Brain pericyte (primary cell): ENCODE measurements at regions not wholly inside any gene's neighbourhood (a gene's known extent, or its start where the extent isn't known, plus 50 kb on each side); places are given as distances from the start of the nearest gene placed in this dataset.

Source experiments
- DNase-seq: peaks from one replicate; pipeline ENCODE4 v3.0.0-alpha.2; 2012; ENCODE audit warnings: low read depth, low spot score

- no peak for DNase-seq
These were observed 258.5 kb downstream of the KCNS3 start for GRCh38 chr2:18136881-18137475.

DNA sequence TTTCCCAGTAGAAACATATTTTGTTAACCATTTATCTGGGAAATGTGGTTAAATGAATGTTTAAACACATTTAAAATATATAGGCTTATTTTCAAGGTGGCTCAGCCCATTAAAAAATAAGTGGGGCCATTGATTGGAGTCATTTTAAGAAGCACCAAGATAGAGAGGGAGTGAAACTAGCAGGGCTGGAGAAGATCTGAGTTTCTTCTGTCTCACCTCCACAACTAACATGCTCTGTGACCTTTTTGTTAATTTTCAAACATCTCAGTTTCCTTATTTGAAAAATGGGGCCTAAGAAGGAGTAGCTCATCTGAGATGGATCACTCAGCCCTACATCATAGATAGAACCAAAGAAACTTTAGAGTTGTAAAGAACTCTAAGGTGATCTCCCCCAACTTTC lies 254.8 kb downstream of the KCNS3 start:
- no peak for DNase-seq

DNA sequence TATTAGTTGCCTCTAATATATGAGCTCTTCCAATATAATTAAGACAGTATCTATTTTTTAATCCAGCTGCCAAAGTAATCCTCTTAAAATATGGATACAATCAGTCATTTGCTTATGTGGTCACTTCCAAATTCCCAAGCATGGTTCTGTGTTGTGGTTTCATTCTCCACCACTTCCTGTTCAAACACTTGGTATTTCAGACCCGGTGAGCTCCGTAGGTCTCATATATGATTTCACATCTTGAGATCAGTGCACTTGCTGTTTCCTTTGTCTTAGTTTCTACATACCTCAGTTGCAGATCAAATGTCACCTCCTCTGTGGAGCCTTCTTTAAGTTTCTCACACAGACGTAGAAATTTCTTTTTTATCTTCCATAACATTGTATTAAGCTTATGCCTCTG lies 254.2 kb downstream of the KCNS3 start:
- DNase-seq = no peak

- no peak for DNase-seq
These were observed 253.3 kb downstream of the KCNS3 start for GRCh38 chr2:18131761-18132160.

GRCh38 chr2:18129348-18129747 lies 250.9 kb downstream of the KCNS3 start:
- no peak for DNase-seq

DNA sequence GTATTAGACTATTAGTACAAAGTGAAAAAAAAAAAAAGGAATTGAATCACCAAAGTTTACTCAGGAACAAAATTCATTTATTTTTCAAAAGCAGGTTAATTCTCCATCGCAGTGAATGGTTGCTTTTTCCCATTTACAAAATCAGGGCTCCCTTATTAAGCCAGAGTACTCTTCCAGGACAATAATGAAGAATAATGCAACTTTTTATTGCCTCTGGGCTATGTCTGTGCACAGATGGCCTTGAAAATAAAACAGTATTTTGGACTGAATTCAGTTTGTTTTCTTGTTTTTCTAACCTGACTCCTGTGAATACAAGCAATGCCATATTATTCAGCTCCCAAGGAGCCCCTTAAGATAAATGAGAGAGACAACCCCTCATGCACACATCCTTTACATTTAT lies 246.8 kb downstream of the KCNS3 start:
- no peak for DNase-seq

- DNase-seq = no peak
These were observed 245.8 kb downstream of the KCNS3 start for GRCh38 chr2:18124116-18124835.

- DNase-seq = no peak
These were observed 245.1 kb downstream of the KCNS3 start for GRCh38 chr2:18123577-18123976.

DNA sequence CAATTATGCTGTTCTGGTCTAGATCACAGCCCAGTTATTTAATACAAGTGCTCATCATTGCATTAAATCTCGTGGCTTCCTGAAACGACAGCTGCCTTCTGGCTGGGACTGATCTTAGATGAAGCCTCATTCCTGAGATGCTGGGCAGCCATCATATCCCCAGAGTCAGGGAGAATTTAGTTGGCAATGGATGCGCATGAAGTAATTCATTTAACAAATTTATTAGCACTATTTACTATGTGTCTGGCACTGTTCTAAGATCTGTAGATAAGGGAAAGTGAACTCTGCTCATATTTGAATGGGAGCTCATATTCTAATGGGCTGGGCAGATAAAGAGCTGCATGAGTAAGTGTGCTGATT lies 244.7 kb downstream of the KCNS3 start:
- no peak for DNase-seq

DNA sequence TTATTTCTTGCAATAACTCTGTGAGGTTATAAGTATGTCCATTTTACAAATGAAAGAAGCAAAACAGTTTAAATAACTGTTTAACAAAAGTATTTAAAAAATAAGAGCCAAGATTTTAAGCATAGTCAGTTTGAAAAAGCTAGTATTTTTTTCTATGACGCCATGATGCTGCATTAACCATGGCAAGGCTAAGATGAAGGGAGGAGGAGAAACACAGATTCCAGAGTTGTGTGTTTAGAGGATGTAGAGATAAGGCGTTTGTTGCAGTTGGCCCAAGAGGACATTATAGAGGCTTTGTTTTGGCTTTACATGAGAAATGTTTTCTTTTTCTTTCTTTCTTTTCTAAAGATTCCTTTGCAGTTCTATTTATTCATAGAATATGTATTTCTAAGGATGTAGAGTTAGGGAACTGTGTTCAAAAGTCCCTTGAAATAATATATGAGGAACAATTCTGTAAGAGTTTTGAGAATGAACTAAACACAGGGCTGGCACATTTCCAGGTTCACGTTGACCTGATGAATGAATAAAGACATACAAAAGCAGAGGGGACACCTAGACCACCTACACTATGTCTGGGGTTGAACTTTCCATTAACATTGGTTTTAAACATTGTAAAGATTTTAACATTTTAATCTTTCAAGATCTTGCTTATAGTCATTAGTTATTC lies 244.2 kb downstream of the KCNS3 start:
- DNase-seq = no peak

DNA sequence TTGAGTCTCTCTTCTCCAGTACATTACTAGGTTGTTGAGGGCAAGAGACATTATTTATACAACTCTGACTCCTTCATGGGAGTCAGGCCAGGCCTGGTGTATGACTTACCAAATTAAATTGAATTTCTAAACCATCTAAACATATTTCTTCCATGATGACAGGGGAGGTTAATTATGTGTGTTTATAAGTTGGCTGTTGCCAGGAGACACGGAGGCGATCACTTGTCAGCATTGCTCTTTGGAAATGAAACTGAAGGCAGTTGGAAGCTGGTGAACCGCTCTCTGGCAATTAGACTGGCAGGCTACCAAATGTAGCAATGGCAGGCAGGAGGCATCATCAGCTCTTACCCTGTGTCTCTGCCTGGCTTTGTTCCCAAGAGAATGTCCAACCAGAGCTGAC lies 241.4 kb downstream of the KCNS3 start:
- no peak for DNase-seq

GRCh38 chr2:18118703-18119102 lies 240.2 kb downstream of the KCNS3 start:
- no peak for DNase-seq

GRCh38 chr2:18117592-18117991 lies 239.1 kb downstream of the KCNS3 start:
- DNase-seq = no peak

GRCh38 chr2:18110222-18110621 lies 231.8 kb downstream of the KCNS3 start:
- no peak for DNase-seq

DNA sequence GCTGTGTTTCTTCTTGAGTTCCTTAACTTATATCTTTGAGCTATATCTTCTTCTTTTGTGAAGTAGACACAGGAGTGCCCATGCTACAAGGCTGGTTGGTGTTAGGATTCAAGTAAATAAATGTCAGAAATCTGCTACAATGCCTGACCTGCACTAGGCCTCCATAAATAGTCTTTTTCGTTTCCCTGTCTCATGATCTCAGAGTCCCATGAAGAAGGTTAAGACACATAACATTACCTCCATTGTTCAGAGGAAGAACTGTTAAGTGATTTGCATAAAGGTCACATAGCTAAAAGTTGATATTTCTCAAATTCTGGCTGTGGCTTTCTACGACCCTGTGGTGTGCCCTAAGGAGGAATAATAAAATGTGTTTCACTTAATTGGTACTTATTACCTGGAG lies 228.4 kb downstream of the KCNS3 start:
- no peak for DNase-seq

DNA sequence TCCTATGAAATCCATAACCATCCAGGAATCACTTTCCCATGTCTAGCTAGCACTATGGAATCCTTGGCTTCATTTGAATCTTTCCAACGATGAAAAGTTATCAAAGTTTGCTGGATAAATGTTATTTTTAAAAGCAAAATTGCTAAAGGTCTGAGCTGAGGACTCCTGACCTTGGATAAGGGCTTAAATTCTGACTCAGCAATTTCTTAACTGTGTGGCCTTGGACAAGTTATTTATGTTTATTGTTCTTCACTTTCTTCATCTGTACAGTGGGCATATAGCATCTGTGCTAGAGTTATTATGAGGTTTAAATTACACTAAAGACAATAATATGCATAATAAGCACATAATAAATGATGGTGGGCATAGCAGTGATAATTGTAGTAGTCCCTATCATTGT lies 227.5 kb downstream of the KCNS3 start:
- no peak for DNase-seq

DNA sequence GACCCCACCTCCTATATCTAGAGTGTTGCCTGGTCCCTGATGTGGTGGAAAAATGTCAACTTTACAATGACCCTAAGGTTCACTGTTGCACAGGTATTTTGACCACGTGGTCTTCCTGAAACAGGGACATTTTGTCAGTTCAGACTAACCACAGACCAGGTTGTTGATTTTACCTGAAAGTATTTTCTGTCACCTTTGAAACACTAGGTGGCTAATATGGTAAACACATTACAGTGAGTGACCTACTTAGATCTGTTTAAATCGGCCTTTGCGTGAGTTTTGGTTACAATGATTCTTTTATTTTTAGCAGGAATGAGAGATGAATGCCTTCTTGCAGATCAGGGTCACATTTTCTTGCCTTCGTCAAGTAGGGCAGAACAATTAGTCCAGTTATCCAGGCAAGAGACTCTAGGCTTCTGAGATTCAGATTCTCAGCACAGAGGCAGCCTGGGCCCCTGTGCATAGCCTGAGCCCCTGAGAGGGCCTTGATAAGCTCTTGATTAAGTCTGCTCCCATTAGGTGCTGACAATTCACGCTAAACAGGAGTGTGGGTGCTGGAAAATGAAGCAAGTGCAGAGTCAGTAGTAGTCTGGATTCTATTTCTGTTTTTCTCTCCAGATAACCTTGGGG lies 226.2 kb downstream of the KCNS3 start:
- no peak for DNase-seq

DNA sequence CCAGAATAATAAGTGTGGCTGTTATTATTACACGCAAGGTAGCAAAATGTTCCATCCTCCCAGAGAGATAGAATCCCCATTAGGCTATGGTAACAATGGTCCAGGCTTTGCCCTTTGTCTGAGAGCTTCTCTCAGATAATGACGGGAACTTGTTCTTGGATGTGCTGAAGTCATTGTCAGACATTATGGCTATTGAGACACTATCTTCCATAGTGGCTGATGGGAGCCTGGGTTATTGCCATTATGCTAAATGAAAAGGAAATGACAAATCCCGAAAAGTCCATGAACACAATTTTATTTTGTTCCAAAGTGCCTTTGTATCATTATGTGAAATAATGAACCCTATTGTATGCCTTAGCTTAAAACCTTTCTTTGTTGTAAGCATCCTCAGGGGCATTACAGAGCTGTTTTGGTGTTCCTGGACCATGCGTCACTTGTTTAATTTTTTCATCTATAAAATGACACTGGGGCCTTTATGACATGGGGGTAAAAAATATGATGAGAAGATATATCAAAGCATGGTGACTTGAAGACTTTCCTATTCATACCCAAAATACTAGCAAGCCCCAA lies 218.5 kb downstream of the KCNS3 start:
- DNase-seq = no peak

- no peak for DNase-seq
These were observed 215.8 kb downstream of the KCNS3 start for GRCh38 chr2:18094277-18094676.

DNA sequence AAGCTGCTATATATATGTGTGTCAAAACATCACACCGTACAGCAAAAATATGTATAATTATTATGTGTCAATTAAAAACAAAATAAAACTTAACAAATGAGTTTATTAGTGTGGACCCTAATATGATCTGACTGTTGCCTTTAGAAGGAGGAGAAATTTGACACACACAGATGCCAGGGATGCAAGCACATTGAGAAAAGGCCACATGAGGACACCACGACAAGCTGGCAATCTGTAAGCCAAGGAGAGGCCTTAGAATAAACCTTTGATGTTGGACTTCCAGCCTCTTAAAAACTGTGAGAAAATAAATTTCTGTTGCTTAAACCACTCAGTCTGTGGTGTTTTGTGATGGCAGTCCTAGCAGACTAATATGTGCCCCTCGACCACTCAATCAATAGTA lies 214.7 kb downstream of the KCNS3 start:
- DNase-seq = no peak

DNA sequence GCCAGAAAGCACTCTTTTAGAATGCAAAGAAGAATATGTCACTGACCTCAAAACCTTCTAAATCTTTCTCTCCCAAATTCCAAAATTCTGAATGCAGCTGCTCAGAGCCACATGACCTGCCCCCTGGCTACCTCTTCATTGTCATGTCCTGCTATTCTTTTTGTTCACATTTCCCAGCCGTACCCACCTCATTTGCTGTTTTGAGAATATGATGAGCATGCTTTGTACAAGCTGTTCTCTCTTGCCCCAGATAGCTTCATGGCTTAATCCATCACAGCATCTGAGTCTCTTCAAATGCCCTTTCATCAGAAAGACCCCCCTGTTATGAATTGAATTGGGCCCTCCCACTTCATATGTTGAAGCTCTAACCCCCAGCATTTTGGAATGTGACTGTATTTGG lies 214.3 kb downstream of the KCNS3 start:
- no peak for DNase-seq

DNA sequence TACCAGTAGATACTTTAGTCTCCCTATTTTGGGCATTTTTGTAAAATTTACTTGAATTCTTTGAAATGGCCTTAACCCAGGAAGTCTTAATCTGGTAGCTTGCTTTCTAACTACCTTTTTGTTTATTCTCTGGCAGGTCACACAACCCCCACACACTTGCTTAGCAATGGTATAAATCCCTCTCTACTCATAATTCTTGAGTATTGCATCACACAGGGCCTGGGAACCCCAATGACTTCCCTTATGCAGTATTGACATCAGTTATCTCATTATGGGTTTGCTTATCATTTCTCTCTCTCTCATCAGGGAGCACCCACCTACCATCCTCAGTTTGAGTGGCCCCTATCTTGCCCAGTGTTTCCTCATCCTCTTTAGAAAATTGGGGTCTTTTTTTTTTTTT lies 207.1 kb downstream of the KCNS3 start:
- DNase-seq = no peak
